Cardiac muscle cell (in vitro differentiated cells and primary cell): ENCODE measurements at regions not wholly inside any gene's neighbourhood (a gene's known extent, or its start where the extent isn't known, plus 50 kb on each side); places are given as distances from the start of the nearest gene placed in this dataset.

Experiments used
- DNase-seq, 2 donors: peaks; one replicate each; pipeline versions ENCODE4 v3.0.0 to v3.0.0-alpha.2; 2010 to 2017; ENCODE audit warnings: low read depth in 1 of 2, low spot score in 1 of 2
- H3K27ac ChIP-seq: fragments of 200-600 bp; sonication (generic); 2 replicates; pipeline ENCODE4 v1.5.1; 2016
- H3K27me3 ChIP-seq: fragments of 200-600 bp; sonication (generic); 2 replicates; pipeline ENCODE4 v1.6.0; 2016; ENCODE audit warnings: control low read depth
- H3K36me3 ChIP-seq: fragments of 200-600 bp; sonication (generic); 2 replicates; pipeline ENCODE4 v1.5.1; 2016; ENCODE audit warnings: control low read depth
- H3K4me1 ChIP-seq: fragments of 200-600 bp; sonication (generic); 2 replicates; pipeline ENCODE4 v1.8.1; 2017; ENCODE audit warnings: low read depth, mild to moderate bottlenecking, mixed run types
- H3K4me3 ChIP-seq: fragments of 200-600 bp; sonication (generic); 2 replicates; pipeline ENCODE4 v1.5.1; 2016; ENCODE audit warnings: mild to moderate bottlenecking
- H3K9me3 ChIP-seq: fragments of 200-600 bp; sonication (generic); 2 replicates; pipeline ENCODE4 v1.5.1; 2017; ENCODE audit warnings: low read depth, mild to moderate bottlenecking, control low read depth
- TF ChIP-seq, protein P1 (sequence below): IDR thresholded peaks from 2 replicates; pipeline ENCODE4 v1.5.1; 2012; ENCODE audit warnings: low read depth, mild to moderate bottlenecking, low read length

DNA sequence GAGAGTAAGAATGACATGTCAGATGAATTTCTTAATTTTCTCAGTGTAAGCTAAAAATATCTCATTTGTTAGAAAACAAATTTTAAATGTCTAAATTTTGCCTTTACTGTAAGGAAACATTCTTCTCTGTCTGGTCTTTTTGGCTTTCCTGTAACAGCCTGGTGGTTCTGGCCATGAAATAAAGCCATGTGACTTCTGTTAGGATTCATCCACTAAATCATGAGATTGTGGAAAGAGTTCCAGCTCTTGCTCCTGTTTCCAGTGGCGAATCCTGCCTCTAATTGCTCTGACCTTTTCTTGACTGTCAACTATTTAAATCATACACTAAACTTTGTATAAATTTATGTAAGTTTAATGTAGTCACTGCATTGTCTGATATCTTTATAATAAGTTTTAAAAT, 398.5 kb upstream of the AKR1E2 start:
- no peaks in the 10 kb centered on the region for H3K9me3 ChIP-seq
- DNase-seq: no peak
- TF ChIP-seq, protein P1, sequence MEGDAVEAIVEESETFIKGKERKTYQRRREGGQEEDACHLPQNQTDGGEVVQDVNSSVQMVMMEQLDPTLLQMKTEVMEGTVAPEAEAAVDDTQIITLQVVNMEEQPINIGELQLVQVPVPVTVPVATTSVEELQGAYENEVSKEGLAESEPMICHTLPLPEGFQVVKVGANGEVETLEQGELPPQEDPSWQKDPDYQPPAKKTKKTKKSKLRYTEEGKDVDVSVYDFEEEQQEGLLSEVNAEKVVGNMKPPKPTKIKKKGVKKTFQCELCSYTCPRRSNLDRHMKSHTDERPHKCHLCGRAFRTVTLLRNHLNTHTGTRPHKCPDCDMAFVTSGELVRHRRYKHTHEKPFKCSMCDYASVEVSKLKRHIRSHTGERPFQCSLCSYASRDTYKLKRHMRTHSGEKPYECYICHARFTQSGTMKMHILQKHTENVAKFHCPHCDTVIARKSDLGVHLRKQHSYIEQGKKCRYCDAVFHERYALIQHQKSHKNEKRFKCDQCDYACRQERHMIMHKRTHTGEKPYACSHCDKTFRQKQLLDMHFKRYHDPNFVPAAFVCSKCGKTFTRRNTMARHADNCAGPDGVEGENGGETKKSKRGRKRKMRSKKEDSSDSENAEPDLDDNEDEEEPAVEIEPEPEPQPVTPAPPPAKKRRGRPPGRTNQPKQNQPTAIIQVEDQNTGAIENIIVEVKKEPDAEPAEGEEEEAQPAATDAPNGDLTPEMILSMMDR: no peak
- H3K4me3 ChIP-seq: no peak overlapping the region
- H3K36me3 ChIP-seq: no peaks in the 10 kb centered on the region
- H3K27ac ChIP-seq: no peak overlapping the region
- H3K4me1 ChIP-seq: no peaks in the 10 kb centered on the region
- H3K27me3 ChIP-seq: no peaks in the 10 kb centered on the region

DNA sequence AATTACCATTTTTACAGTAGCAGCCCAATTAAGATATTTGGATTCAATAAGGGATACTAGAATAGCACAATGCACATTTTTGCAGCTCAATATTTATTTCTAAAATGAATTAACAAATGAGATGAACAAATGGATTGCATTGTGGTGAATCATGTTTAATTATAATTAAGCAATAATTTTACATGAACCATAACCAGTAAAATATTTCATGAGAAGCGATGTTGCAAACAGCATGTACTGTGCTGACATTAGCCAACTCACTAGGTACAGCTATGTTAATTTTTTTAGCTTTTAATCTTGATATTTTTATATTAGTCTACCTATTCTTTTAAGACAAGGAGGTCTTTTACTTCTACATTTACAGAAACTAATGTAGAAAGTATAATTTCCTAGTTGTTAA, 399.1 kb upstream of the AKR1E2 start:
- H3K9me3 ChIP-seq: no peaks in the 10 kb centered on the region
- no peaks in the 10 kb centered on the region for H3K27me3 ChIP-seq
- H3K27ac ChIP-seq: no peak overlapping the region
- DNase-seq: no peak
- TF ChIP-seq, protein P1: no peak
- no peaks in the 10 kb centered on the region for H3K4me1 ChIP-seq
- no peaks in the 10 kb centered on the region for H3K36me3 ChIP-seq
- H3K4me3 ChIP-seq: no peak overlapping the region

DNA sequence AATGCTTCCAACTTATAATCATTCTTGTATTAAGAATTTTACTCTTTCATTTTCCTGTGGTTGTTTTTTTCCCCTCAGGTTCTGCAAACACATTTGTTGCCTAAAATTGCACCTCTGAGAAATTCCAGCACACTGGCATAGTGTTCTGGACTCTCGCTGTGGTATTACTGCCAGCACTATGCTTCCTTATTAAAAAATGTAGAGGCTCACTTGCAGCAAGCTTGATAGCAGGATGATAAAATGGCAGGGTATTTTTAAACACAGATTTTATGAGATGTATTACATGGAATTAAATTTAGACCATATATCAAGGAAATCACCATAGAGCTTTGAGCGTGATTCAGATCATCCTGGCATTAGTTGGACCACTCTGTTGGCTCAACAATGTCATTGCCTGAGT, 416.7 kb upstream of the AKR1E2 start:
- no peak for DNase-seq
- Histone ChIP-seq H3K9me3 (no peaks in the 10 kb centered on the region), H3K27ac (no peak overlapping the region), H3K4me3 (no peak overlapping the region), H3K4me1 (no peaks in the 10 kb centered on the region), H3K27me3 (no peaks in the 10 kb centered on the region), H3K36me3 (no peaks in the 10 kb centered on the region)
- TF ChIP-seq, protein P1: no peak

DNA sequence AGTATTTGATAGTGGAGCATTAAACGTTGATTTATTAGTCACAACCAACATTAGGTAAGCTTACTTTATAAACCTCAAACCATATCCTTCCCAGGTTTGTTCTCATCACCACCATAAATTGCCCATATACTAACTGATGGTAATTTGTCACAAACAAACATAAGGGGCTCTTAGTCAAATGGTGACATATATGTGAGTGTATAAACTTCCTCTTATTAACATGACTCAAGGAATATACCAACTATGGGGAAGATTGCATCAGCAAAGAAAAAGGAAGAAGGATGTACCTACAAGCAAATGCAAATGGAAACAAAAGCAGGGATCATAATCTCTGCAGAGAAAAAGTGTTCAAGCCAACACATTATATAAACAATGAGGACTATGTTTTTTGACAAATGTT, 418.2 kb upstream of the AKR1E2 start:
- peak in 1 of 2 donors; percentile 47 for DNase-seq
- Histone ChIP-seq H3K9me3 (no peaks in the 10 kb centered on the region), H3K27ac (no peak overlapping the region), H3K36me3 (no peaks in the 10 kb centered on the region), H3K27me3 (no peaks in the 10 kb centered on the region), H3K4me3 (no peak overlapping the region), H3K4me1 (no peaks in the 10 kb centered on the region)
- TF ChIP-seq, protein P1: no peak

DNA sequence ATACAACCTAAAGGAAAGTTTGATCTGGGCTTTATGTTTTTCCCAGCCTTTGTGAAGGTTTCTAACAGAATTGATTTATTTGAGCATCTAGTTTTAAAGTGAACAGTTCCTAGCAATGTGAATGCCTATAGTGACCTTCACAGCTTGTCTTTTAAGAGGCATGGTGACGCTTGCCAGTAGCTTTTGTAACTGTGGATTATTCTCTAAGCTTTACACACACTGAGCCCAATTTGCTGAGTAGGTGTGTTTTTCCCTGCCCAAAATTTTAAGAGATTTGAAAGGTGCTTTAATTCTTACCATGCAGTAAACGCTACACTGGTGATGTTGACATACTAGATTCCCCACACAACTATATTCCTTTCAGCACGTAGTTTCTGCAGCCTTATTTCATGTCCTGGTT, 420.2 kb upstream of the AKR1E2 start:
- Histone ChIP-seq H3K36me3 (no peaks in the 10 kb centered on the region), H3K9me3 (no peaks in the 10 kb centered on the region), H3K4me1 (no peaks in the 10 kb centered on the region), H3K27ac (no peak overlapping the region), H3K27me3 (no peaks in the 10 kb centered on the region), H3K4me3 (no peak overlapping the region)
- DNase-seq: no peak
- TF ChIP-seq, protein P1: no peak
